HG03571 (cell line): ENCODE measurements at regions not wholly inside any gene's neighbourhood (a gene's known extent, or its start where the extent isn't known, plus 50 kb on each side); places are given as distances from the start of the nearest gene placed in this dataset.

ENCODE experiments used
- ATAC-seq: cut with Tn5 transposase; IDR thresholded peaks from one replicate; pipeline ENCODE4 v1.9.1; 2021; ENCODE audit not compliant: unreplicated experiment

- ATAC-seq, result no peak
Observed at GRCh38 chr20:39146394-39146793, 184.2 kb downstream of the DHX35 start.

DNA sequence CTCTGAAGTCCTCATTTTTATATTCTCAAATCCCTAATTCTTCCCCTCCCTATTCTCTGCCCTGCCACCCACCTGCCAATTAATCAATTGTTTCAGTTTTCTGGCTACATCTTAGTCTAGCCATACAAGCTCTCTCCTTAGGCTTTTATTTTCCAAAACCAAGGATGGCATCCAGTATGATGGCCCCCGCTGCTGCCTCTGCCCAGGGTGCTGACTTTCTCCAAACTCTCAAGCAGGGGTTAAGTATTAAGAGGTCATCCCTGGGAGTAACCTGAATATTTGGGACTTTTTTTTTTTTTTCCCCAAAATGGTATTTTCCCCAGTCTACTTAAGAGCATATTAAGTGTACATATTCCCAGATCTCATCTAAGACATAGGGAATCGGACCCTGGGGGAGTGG, 183.8 kb downstream of the DHX35 start:
- no peak for ATAC-seq

DNA sequence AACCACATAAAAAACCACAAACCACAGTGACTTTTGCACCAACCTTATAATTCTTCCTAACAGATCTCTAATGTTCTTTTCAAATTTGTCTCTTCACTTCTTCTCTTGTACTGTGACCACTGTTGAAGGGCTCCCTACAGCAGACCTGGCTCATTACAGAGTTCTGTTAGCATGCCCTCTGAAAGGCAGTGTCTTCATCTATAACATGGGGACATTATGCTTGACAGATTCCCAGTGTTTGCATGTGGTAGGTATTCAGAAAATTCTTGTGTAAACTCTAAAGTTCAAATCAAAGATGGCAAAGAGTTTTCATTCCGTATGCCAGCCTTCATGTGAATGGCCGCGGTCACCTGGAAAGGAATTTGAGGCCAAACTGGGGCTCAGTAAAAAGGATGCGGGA, 182.6 kb downstream of the DHX35 start:
- no peak for ATAC-seq

- no peak for ATAC-seq
Observed at GRCh38 chr20:39142407-39143096, 180.4 kb downstream of the DHX35 start.

DNA sequence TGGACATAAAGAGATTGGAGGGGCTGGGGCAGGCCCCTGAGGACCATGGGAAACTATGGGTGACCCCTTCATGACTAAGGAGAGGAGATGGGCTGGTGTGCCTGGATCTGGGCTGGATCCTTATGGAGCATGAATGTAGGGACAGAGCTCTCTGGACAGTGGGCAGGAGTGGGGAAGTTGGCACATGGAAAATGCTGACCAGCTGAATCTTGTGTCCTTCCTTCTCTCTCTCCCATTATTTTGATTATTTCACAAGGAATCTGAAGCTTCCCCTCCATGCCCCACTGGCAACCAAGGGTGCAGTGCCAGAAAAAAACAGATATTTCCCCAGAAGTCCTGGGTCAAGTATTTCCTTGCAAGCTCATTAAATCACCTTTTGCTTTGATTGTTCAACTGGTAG, 175.2 kb downstream of the DHX35 start:
- no peak for ATAC-seq

DNA sequence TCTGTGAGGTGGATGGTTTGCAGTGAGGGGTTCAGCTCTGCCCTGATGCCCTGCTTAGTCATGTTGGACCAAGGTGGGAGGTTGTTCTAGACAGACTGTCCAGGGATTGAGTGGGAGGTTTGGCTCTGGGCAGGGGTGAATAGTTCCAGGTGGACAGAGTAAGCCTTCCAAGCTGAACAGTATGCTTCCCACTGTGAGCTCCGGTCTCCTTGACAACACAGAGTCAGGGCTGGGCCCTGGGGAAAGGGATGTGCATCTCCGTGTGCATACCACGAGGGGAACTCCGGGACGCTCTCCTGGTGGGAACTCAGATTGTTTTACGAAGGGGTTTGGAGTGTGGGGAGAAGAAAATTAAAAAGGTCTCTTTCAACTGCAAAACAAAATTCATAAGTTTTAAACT, 174.7 kb downstream of the DHX35 start:
- no peak for ATAC-seq

DNA sequence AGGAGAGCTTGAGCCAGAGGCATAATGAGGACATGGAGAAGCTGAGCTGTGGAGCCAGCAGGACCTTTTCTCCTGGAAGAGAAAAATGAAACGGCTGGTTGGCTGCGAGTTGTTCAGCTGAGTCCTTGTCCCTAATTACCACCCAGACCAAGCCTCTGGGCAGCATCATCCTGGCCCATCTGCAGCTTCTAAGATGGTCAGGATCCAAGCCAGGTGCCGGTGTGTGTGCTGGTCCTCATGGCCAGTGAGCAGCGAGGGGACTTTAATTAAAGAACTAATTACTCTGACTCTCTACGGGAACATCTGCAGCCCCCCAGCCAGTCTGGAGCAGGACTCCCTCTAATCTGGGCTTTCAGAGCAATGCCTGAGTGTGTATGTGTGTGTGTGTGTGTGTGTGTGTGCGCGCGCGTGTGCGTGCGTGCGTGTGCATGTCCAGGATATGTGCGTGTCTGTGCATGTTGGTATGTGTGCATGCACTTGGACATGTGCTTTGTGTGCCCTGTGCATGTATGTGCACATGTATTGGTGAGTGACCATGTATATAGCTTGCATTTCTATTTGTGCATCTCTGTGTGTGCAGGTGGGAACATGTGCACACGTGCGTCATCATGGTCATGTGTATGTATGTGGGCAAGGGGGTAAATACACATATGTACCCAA, 173.9 kb downstream of the DHX35 start:
- no peak for ATAC-seq

- no peak for ATAC-seq
Observed at GRCh38 chr20:39133201-39133600, 171.1 kb downstream of the DHX35 start.

DNA sequence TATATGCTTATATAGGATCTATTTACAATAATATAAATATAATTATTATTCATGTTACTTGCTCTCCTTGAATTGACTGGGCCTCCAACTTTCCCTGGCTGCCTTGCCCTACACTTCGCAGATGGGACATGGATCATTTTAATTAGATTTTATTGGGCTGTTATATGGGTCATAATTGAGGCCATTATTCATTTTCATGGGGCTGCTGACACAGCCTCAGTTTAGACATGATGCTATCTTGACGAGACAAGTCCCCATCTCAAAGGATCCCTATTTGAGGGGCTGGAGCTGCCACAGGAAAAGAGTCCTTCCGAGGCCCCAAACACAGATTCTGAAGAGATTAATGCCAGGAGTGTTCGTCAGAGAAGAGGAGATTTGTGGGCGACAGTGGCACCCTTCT, 170.4 kb downstream of the DHX35 start:
- no peak for ATAC-seq

DNA sequence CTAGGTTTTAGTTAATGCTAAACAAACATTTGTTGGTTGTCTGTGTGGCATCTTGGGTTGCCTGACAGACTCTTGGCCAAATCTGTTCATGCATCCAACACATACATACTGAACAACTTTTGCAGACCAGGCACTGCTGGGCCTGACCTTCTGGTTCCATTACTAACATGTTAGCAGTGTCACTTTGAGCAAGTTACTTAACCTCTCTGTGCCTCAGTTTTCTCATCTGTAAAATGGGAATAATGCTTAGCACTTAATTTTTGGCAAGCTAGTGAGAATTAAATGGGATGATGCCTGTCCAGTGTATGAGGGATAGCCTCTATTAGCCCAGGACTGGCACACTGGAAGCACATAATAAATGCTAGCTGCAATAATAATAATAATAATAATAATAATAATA, 169.9 kb downstream of the DHX35 start:
- no peak for ATAC-seq

GRCh38 chr20:39130627-39131026, 168.5 kb downstream of the DHX35 start:
- ATAC-seq, result no peak

GRCh38 chr20:39129523-39129922, 167.4 kb downstream of the DHX35 start:
- ATAC-seq, result no peak

- no peak for ATAC-seq
Observed at GRCh38 chr20:39124064-39124463, 161.9 kb downstream of the DHX35 start.

DNA sequence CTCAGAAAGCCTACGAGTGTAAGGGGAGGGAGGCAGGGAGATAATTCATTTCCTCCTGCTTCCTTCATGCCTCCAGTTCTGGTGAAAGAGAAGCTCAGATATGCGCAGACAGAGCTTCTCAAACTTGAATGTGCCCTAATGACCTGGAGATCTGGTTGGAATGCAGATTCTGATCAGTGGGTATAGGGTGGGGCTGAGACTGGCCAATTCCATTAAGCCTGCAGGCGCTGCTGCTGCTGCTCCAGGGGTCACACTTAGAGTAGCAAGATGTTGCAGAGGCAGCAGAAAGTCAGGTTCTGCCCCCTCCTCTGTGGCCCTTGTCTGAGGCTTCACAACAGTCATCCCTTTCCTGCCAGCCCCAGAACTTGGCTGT, 161.0 kb downstream of the DHX35 start:
- ATAC-seq, result no peak

- ATAC-seq, result no peak
Observed at GRCh38 chr20:39117491-39117890, 155.3 kb downstream of the DHX35 start.

DNA sequence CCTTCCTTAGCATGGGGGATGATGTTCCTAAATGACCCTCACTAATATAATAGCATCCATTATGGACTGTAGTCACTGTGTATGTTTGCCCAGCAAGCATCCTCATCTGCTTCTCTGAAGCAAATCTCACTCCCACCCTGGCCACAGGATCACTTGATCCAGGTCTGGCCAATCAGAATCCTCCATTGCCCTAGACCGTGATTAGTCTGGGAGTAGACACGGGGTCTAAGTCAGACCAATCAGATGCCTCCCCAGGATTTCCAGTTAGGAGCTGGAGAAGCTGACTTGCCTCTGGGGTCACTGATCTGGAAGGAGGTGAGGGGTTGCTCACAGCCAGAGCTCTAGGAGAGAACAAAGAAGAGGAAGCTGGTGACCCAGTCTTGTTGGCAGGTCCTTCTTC, 153.9 kb downstream of the DHX35 start:
- ATAC-seq, result no peak

GRCh38 chr20:39112178-39112743, 150.1 kb downstream of the DHX35 start:
- ATAC-seq, result no peak

GRCh38 chr20:39111359-39112177, 149.4 kb downstream of the DHX35 start:
- no peak for ATAC-seq

DNA sequence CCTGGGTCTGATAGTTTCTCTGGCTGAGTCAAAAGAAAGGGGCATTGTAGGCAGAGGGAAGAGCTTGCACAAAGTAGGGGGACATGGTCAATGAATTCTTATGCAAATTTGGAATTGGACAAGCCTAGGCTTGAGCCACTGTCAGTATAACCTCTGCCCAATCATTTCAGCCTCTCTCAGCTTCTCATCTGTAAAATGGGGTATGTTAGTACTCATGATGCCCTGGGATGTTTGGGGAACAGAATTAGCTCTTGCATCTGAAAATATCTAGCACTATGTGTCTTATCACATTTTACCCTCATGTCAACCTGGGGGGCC, 148.6 kb downstream of the DHX35 start:
- no peak for ATAC-seq

- no peak for ATAC-seq
Observed at GRCh38 chr20:39109933-39110818, 148.0 kb downstream of the DHX35 start.

DNA sequence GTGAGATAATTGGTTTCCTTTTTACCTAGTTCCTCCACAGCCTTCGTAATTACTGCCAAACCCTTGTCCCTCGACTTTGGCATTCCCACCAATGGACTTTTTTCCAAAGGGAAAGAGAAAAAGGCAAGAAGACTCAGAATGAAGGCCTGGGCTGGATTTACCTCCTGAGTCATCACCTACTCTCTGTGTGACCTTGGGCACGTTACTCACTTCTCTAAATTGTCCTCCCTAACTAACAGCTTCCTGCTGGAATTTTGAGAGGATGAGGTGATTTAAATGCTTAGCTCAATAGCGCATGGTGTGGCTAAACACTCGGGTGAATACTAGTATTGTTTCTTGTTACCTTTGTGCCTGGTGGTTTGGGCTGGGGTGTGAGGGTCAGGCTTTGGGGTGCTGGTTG, 146.6 kb downstream of the DHX35 start:
- ATAC-seq, result no peak
